DMS114 treated with DMSO at 0.1 percent for 48 hours (cell line): ENCODE measurements at regions not wholly inside any gene's neighbourhood (a gene's known extent, or its start where the extent isn't known, plus 50 kb on each side); places are given as distances from the start of the nearest gene placed in this dataset.

Source experiments
- DNase-seq: peaks from one replicate; lab custom pipeline; 2025; ENCODE audit not compliant: unreplicated experiment; lab: John Stamatoyannopoulos, UW

- DNase-seq = no peak
These were observed 49.9 kb upstream of the MGMT start for GRCh38 chr10:129416956-129417765.
